22Rv1 (cell line): ENCODE measurements at regions not wholly inside any gene's neighbourhood (a gene's known extent, or its start where the extent isn't known, plus 50 kb on each side); places are given as distances from the start of the nearest gene placed in this dataset.

Experiments
- ZFX ChIP-seq: fragments of 450-650 bp; IDR thresholded peaks from 2 replicates; pipeline ENCODE4 v1.6.1; 2017; ENCODE audit warnings: antibody characterized with exemption, borderline replicate concordance
- TF ChIP-seq, protein P1 (sequence below): fragments of 450-650 bp; IDR thresholded peaks from 2 replicates; pipeline ENCODE4 v1.5.1; 2017; ENCODE audit warnings: mild to moderate bottlenecking

DNA sequence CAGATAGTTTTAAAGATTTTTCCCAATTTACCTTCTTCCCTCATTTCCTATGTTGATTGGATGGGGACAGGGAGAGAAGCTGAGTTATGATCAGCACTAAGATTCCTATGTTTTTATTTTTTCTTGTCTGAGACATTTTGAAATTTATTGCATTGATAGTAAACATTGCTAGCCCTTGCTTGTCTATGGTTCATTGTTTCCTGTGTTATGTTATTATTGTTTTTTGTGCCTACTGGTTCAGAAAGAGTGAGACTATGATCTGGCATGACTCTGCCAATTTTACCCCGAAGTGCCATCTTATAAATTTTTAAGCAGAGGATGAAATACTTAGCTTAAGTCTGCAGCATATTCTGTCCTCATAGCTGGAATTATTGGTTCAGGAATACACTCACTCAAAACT is 478.5 kb downstream of the MBD2 start:
- TF ChIP-seq, protein P1, sequence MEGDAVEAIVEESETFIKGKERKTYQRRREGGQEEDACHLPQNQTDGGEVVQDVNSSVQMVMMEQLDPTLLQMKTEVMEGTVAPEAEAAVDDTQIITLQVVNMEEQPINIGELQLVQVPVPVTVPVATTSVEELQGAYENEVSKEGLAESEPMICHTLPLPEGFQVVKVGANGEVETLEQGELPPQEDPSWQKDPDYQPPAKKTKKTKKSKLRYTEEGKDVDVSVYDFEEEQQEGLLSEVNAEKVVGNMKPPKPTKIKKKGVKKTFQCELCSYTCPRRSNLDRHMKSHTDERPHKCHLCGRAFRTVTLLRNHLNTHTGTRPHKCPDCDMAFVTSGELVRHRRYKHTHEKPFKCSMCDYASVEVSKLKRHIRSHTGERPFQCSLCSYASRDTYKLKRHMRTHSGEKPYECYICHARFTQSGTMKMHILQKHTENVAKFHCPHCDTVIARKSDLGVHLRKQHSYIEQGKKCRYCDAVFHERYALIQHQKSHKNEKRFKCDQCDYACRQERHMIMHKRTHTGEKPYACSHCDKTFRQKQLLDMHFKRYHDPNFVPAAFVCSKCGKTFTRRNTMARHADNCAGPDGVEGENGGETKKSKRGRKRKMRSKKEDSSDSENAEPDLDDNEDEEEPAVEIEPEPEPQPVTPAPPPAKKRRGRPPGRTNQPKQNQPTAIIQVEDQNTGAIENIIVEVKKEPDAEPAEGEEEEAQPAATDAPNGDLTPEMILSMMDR = no peak
- no peak for TF ChIP-seq ZFX
